SK-N-SH treated with all-trans-retinoic acid at 6 μM for 48 hours (cell line): ENCODE measurements at regions not wholly inside any gene's neighbourhood (a gene's known extent, or its start where the extent isn't known, plus 50 kb on each side); places are given as distances from the start of the nearest gene placed in this dataset.

Experiments
- ATAC-seq: fragments of 200-7000 bp; cut with Tn5 transposase; 3 replicates; pipeline ENCODE4 v1.9.1; 2020; ENCODE audit warnings: mild to moderate bottlenecking, moderate library complexity
- ARNTL ChIP-seq: fragments of 450-650 bp; formaldehyde crosslinking; IDR thresholded peaks from 2 replicates; pipeline ENCODE4 v1.5.0; 2020; ENCODE audit warnings: low read depth, mild to moderate bottlenecking, moderate library complexity, borderline replicate concordance
- BACH2 ChIP-seq: fragments of 250-450 bp; sonication (Bioruptor Pico); IDR thresholded peaks from 2 replicates; pipeline ENCODE4 v1.9.0; 2021; ENCODE audit warnings: mild to moderate bottlenecking, borderline replicate concordance
- CREB5 ChIP-seq: fragments of 250-450 bp; sonication (Bioruptor Pico); IDR thresholded peaks from 2 replicates; pipeline ENCODE4 v1.5.1; 2020; ENCODE audit warnings: low read depth, mild to moderate bottlenecking, moderate library complexity
- CSDC2 ChIP-seq: fragments of 250-450 bp; sonication (Bioruptor Pico); IDR thresholded peaks from 2 replicates; pipeline ENCODE4 v1.5.0; 2020; ENCODE audit warnings: mild to moderate bottlenecking, moderate library complexity
- ESRRG ChIP-seq: fragments of 250-450 bp; sonication (Bioruptor Pico); IDR thresholded peaks from 2 replicates; pipeline ENCODE4 v1.6.1; 2021; ENCODE audit warnings: mild to moderate bottlenecking
- GLIS3 ChIP-seq: fragments of 250-450 bp; sonication (Bioruptor Pico); IDR thresholded peaks from 2 replicates; pipeline ENCODE4 v1.5.0; 2020; ENCODE audit warnings: mild to moderate bottlenecking, moderate library complexity
- ISL1 ChIP-seq: fragments of 250-450 bp; sonication (Bioruptor Pico); IDR thresholded peaks from 2 replicates; pipeline ENCODE4 v2.1.2; 2022; ENCODE audit warnings: mild to moderate bottlenecking, moderate library complexity
- OSR1 ChIP-seq: fragments of 250-450 bp; sonication (Bioruptor Pico); IDR thresholded peaks from 2 replicates; pipeline ENCODE4 v1.8.0; 2022; ENCODE audit warnings: moderate library complexity, mild to moderate bottlenecking, inconsistent platforms
- PATZ1 ChIP-seq: fragments of 250-450 bp; sonication (Bioruptor Pico); IDR thresholded peaks from 2 replicates; pipeline ENCODE4 v1.8.0; 2020; ENCODE audit warnings: mild to moderate bottlenecking, moderate library complexity, borderline replicate concordance
- POU6F1 ChIP-seq: fragments of 250-450 bp; sonication (Bioruptor Pico); IDR thresholded peaks from 2 replicates; pipeline ENCODE4 v1.8.0; 2021; ENCODE audit warnings: low read depth, mild to moderate bottlenecking, moderate library complexity, borderline replicate concordance
- PPARA ChIP-seq: fragments of 250-450 bp; sonication (Bioruptor Pico); IDR thresholded peaks from 2 replicates; pipeline ENCODE4 v1.5.0; 2020; ENCODE audit warnings: mild to moderate bottlenecking, borderline replicate concordance
- RARB ChIP-seq: fragments of 250-450 bp; sonication (Bioruptor Pico); IDR thresholded peaks from 2 replicates; pipeline ENCODE4 v1.8.0; 2021; ENCODE audit warnings: mild to moderate bottlenecking, moderate library complexity
- TCF4 ChIP-seq: fragments of 250-450 bp; sonication (Bioruptor Pico); IDR thresholded peaks from 2 replicates; pipeline ENCODE4 v1.8.0; 2021; ENCODE audit warnings: mild to moderate bottlenecking, moderate library complexity, borderline replicate concordance
- TSHZ2 ChIP-seq: fragments of 250-450 bp; sonication (Bioruptor Pico); IDR thresholded peaks from 2 replicates; pipeline ENCODE4 v1.5.0; 2020; ENCODE audit warnings: mild to moderate bottlenecking, moderate library complexity
- ZFP3 ChIP-seq: fragments of 250-450 bp; sonication (Bioruptor Pico); IDR thresholded peaks from 2 replicates; pipeline ENCODE4 v1.5.0; 2020; ENCODE audit warnings: mild to moderate bottlenecking, moderate library complexity
- ZFP30 ChIP-seq: fragments of 450-650 bp; formaldehyde crosslinking; IDR thresholded peaks from 2 replicates; pipeline ENCODE4 v1.5.0; 2022; ENCODE audit warnings: mild to moderate bottlenecking, moderate library complexity
- ZNF565 ChIP-seq: fragments of 450-650 bp; formaldehyde crosslinking; conservative IDR thresholded peaks from 2 replicates; pipeline ENCODE4 v1.5.0; 2020; ENCODE audit warnings: low read depth, mild to moderate bottlenecking, moderate library complexity

GRCh38 chr3:135627057-135627456 is 338.5 kb upstream of the PPP2R3A start:
- TF ChIP-seq RARB (CRISPR knock-in tag) (no peak), PATZ1 (CRISPR knock-in tag) (no peak), ZNF565 (no peak), POU6F1 (CRISPR knock-in tag) (no peak), GLIS3 (no peak), TSHZ2 (CRISPR knock-in tag) (no peak), CREB5 (no peak), CSDC2 (no peak), ZFP30 (CRISPR knock-in tag) (no peak), TCF4 (CRISPR knock-in tag) (no peak), ESRRG (CRISPR knock-in tag) (no peak), OSR1 (no peak), ISL1 (CRISPR knock-in tag) (no peak), PPARA (no peak), BACH2 (CRISPR knock-in tag) (no peak)
- no peak for ATAC-seq

- no peak for TF ChIP-seq ZFP3 (CRISPR knock-in tag)
- TF ChIP-seq ARNTL = no peak
- TF ChIP-seq OSR1 = no peak
- no peak for TF ChIP-seq ISL1 (CRISPR knock-in tag)
- TF ChIP-seq TCF4 (CRISPR knock-in tag) = no peak
- no peak for TF ChIP-seq TSHZ2 (CRISPR knock-in tag)
- TF ChIP-seq PATZ1 (CRISPR knock-in tag) = no peak
- TF ChIP-seq CSDC2 = no peak
- no peak for ATAC-seq
Measured at GRCh38 chr3:135629701-135630408, 335.7 kb upstream of the PPP2R3A start.
